ENCODE measurements at regions not wholly inside any gene's neighbourhood (a gene's known extent, or its start where the extent isn't known, plus 50 kb on each side); places are given as distances from the start of the nearest gene placed in this dataset.
"Not testable (repeated sequence)": the region's sequence is repeated elsewhere in the genome, so short reads cannot be mapped to it uniquely, and the experiment has no call there.

DNA sequence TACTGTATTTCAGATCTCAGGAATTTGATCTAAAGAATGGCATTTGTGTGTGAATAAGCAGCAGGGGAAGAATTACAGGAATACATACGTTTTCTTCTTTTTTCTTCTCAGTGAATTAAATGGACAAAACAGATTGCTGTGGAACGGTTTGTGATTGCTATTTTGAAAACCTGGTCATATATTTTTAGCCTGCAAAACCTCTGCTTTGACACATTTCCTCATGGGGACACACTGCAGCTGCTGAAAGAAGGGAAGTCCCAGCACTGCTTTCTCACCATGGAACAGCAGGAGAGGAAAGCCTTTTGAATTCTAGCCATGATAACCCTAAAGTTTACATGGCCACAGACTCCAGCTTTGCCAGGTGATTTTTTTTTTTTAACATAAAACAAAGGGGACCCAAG lies 315.0 kb downstream of the OXSM start:
- Histone ChIP-seq H3K27ac (ENCODE audit: low read depth) (no peak overlapping the region), H3K36me3 (ENCODE audit: insufficient read depth) (no peaks in the 10 kb centered on the region), H3K4me3 (ENCODE audit: low read depth, low read length) (no peak overlapping the region), H3K4me1 (ENCODE audit: insufficient read depth) (no peaks in the 10 kb centered on the region)
- 9% methylated on average over 2 of the region's 2 CpGs for WGBS
- peak; percentile 28 for DNase-seq (ENCODE audit: extremely low spot score)

DNA sequence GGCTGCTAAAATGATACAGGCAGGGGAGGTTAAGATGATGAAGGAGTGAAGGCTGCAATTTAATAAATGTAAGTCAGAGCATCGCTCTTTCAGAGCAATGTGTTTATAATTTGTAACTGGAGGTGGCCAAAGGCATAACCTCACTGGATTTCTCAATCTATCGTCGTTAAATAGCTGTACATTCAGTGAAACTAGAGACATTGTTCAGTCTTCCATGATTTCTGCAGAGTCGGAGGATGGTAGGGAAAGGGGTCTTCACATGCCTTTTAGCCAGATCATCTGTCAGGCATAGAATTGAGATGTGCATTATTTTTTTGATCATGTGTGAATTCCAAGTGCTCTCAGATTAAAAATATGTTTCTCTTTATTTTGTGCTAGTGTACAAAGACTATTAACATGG lies 315.4 kb downstream of the OXSM start:
- H3K36me3 ChIP-seq (ENCODE audit: insufficient read depth) = no peaks in the 10 kb centered on the region
- H3K4me3 ChIP-seq (ENCODE audit: low read depth, low read length) = no peak overlapping the region
- WGBS = 27% methylated on average over 4 of the region's 4 CpGs
- no peak for DNase-seq (ENCODE audit: extremely low spot score)
- no peak overlapping the region for H3K27ac ChIP-seq (ENCODE audit: low read depth)
- H3K4me1 ChIP-seq (ENCODE audit: insufficient read depth) = no peaks in the 10 kb centered on the region

DNA sequence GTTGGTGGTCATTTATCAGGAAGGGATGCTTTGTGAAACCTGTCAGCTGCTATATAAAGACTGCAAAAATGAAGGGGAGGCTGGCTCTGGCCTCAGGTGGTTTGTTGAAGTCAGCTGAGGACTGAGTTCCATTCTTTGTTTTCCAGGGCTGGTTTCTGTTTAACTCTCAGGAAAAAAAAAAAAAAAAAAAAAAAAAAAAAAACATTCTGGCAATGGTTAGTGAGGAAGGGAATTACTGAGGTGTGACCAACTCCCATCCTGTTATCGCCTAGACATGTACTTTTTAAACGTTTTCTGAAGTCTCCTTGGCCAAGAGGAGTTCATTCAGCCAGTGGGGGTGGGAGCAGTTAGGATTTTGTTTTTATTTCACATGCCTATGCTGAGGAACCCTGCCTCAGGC lies 316.3 kb downstream of the OXSM start:
- no peak overlapping the region for H3K27ac ChIP-seq (ENCODE audit: low read depth)
- no peaks in the 10 kb centered on the region for H3K4me1 ChIP-seq (ENCODE audit: insufficient read depth)
- H3K36me3 ChIP-seq (ENCODE audit: insufficient read depth) = no peaks in the 10 kb centered on the region
- WGBS = 19% methylated on average over 2 of the region's 2 CpGs
- DNase-seq (ENCODE audit: extremely low spot score) = peak; percentile 28
- no peak overlapping the region for H3K4me3 ChIP-seq (ENCODE audit: low read depth, low read length)

DNA sequence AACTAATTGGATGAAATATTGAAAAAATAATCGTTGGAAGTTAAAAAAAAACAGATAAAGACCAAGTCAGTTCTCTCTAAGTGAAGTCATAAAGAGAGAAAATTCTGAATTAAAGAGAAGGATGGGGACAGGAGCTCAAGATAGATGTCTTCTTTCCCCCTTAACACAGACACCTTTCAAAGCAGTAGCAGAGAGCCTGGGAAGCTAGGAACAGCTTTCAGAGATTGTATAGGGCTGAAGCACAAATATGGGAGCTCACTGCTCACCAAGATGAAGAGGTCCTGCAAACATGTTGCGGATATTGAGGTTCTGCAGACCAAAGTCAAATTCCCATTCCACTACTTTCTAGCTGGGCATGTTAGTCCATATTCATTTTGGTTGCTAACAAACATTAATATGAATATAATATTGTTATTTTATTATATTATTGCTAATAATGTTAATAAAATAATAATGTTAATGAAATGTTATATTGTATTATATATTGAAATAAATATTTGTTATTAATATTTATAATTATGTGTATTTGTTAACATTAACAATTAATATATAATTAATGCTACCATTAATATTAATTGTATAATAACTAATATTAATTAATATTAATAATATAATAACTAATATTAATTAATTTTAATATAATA lies 319.1 kb downstream of the OXSM start:
- WGBS = 77% methylated on average over 2 of the region's 2 CpGs
- H3K36me3 ChIP-seq (ENCODE audit: insufficient read depth) = no peaks in the 10 kb centered on the region
- H3K4me3 ChIP-seq (ENCODE audit: low read depth, low read length) = no peak overlapping the region
- H3K4me1 ChIP-seq (ENCODE audit: insufficient read depth) = no peaks in the 10 kb centered on the region
- H3K27ac ChIP-seq (ENCODE audit: low read depth) = no peak overlapping the region
- DNase-seq (ENCODE audit: extremely low spot score) = no peak

DNA sequence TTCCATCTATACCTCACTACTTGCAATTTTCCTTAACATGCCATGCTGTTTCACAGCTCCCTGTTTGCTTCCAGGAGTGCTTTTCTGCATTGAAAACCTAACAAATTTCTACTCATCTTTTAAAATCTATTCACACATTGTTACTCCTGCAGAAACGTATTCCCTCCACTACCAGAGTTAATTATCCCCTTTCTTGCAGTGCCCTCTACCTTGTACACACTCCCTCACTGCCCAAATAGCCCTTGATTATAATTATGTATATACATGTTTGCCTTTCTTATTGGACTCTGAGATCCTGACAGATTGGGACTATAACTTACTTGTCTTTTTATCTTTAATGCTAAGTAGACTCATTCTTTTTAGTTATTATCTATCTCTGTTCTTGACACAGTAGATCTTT lies 325.0 kb downstream of the OXSM start:
- H3K4me1 ChIP-seq (ENCODE audit: insufficient read depth) = no peaks in the 10 kb centered on the region
- 73% methylated on average over 1 of the region's 1 CpG for WGBS
- no peak overlapping the region for H3K27ac ChIP-seq (ENCODE audit: low read depth)

DNA sequence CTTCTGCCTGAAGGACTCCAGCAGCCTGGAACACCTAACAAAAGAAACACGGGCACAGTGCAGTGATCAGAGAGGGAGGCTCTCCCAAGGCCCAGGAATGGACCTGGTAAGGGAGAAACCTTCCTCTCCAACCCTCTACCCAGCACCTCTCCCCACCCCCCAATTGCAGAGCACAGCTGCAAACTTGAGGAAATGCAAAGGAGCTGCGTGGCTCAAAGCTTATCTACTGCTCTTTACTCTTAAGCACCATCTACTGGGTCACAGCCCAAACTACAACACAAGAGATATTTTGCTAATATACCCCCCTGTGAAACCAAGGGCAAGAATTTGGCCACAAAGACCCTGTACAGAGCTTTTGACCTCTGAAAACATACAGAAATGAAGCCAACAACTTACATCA lies 328.3 kb downstream of the OXSM start:
- no peak overlapping the region for H3K27ac ChIP-seq (ENCODE audit: low read depth)
- DNase-seq (ENCODE audit: extremely low spot score) = no peak
- H3K4me1 ChIP-seq (ENCODE audit: insufficient read depth) = no peaks in the 10 kb centered on the region
- no peaks in the 10 kb centered on the region for H3K36me3 ChIP-seq (ENCODE audit: insufficient read depth)
- no peak overlapping the region for H3K4me3 ChIP-seq (ENCODE audit: low read depth, low read length)
- WGBS = 59% methylated on average over 2 of the region's 2 CpGs

More for the DNA sequence above, 325.0 kb downstream of the OXSM start:
- no peaks in the 10 kb centered on the region for H3K36me3 ChIP-seq (ENCODE audit: insufficient read depth)
- no peak overlapping the region for H3K4me3 ChIP-seq (ENCODE audit: low read depth, low read length)
- no peak for DNase-seq (ENCODE audit: extremely low spot score)

DNA sequence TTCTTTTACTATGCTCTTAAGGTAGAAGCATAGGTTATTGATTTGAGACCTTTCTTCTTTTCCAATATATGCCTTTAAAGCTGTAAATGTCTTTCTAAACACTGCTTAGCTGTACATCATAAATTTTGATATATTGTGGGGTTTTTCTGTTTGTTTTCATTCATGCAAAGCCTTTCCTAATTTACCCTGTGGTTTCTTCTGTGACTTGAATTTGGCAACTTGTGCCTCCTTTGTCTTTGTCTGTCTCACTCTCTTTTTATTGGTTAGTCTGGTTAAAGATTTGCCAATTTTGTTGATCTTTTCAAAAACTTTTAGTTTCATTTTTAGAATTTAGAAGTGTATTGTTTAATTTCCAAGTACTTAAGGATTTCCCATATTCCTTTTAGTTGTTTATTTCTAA lies 343.1 kb downstream of the OXSM start:
- no peak overlapping the region for H3K27ac ChIP-seq (ENCODE audit: low read depth)
- H3K36me3 ChIP-seq (ENCODE audit: insufficient read depth) = no peaks in the 10 kb centered on the region
- DNase-seq (ENCODE audit: extremely low spot score) = no peak
- no peaks in the 10 kb centered on the region for H3K4me1 ChIP-seq (ENCODE audit: insufficient read depth)
- H3K4me3 ChIP-seq (ENCODE audit: low read depth, low read length) = no peak overlapping the region

DNA sequence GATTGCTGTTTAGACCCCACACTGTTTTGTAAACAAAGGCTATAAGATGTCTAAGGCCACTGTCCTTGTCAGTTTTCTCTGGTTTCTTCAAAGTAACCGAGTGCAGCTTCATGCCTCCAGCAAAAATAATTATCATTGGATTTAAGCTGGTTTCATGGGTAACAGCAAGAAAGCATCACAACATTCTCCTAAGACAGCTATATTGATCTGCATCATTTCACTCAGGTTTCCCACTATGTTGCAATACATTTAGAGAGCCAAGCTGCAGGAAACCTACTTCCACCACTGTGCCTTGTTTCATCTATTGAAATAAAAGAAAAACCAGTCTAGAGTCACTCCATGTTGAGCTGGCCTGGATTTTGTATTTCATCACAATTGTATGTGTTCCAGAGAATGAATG lies 351.4 kb downstream of the OXSM start:
- H3K4me3 ChIP-seq (ENCODE audit: low read depth, low read length) = no peak overlapping the region
- H3K4me1 ChIP-seq (ENCODE audit: insufficient read depth) = no peaks in the 10 kb centered on the region
- WGBS = 80% methylated on average over 1 of the region's 1 CpG
- no peaks in the 10 kb centered on the region for H3K36me3 ChIP-seq (ENCODE audit: insufficient read depth)
- H3K27ac ChIP-seq (ENCODE audit: low read depth) = no peak overlapping the region
- DNase-seq (ENCODE audit: extremely low spot score) = no peak

DNA sequence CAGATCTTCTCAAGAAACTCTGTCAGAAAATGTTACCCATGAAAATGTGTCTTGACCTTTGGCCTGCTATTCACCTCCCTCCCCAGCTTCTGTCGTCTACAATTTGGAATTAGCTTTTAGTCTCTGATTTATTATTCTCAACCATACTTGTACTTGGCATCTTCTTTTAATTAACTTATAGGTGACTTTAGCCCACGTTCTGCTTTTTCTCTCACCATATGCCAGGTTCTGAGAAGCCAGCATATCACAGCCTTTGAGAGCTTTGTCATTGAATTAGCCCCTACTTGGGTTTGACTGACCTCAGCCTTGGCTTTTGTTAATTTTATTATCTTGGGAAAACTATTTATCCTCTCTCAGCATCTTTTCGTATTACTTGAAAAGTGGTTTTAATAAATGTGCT lies 355.9 kb downstream of the OXSM start:
- no peaks in the 10 kb centered on the region for H3K4me1 ChIP-seq (ENCODE audit: insufficient read depth)
- 75% methylated on average over 3 of the region's 3 CpGs for WGBS
- DNase-seq (ENCODE audit: extremely low spot score) = no peak
- no peaks in the 10 kb centered on the region for H3K36me3 ChIP-seq (ENCODE audit: insufficient read depth)
- no peak overlapping the region for H3K27ac ChIP-seq (ENCODE audit: low read depth)
- no peak overlapping the region for H3K4me3 ChIP-seq (ENCODE audit: low read depth, low read length)

DNA sequence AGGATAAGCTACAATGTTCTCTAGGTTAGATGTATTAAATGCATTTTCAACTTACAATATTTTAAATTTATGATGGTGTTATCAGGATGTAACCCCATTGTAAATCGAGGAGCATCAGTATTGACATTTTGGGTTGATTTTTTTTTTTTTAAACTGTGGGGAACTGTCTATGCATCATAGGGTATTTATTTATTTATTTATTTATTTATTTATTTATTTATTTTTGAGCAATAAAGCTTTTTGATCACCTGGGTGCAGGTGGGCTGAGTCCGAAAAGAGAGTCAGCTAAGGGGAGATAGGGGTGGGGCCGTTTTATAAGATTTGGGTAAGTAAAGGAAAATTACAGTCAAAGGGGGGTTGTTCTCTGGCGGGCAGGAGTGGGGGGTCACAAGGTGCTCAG lies 367.5 kb downstream of the OXSM start:
- 92% methylated on average over 4 of the region's 4 CpGs for WGBS
- not testable (repeated sequence) for DNase-seq (ENCODE audit: extremely low spot score); H3K36me3 ChIP-seq (ENCODE audit: insufficient read depth); H3K4me3 ChIP-seq (ENCODE audit: low read depth, low read length); H3K4me1 ChIP-seq (ENCODE audit: insufficient read depth); H3K27ac ChIP-seq (ENCODE audit: low read depth)

DNA sequence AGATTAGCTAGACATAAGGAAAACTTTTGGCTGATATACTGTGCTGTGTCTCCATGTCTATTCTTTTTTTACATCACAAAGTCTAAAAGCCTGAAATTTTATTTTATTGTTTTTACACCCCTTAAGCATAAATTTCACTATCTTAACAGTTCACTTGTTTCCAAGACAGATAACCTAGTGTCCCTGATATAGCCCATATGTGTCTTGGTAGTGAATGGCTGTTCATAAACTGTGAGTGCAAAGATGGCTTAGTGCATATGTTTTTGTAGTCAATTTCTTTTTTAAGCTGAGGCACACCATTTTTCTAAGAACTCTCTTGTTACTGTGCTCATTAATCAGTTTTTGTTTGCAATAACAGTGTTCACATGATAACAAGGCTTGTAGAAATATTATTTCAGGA lies 381.1 kb downstream of the OXSM start:
- no peak overlapping the region for H3K4me3 ChIP-seq (ENCODE audit: low read depth, low read length)
- no peaks in the 10 kb centered on the region for H3K4me1 ChIP-seq (ENCODE audit: insufficient read depth)
- DNase-seq (ENCODE audit: extremely low spot score) = no peak
- no peaks in the 10 kb centered on the region for H3K36me3 ChIP-seq (ENCODE audit: insufficient read depth)
- H3K27ac ChIP-seq (ENCODE audit: low read depth) = no peak overlapping the region

DNA sequence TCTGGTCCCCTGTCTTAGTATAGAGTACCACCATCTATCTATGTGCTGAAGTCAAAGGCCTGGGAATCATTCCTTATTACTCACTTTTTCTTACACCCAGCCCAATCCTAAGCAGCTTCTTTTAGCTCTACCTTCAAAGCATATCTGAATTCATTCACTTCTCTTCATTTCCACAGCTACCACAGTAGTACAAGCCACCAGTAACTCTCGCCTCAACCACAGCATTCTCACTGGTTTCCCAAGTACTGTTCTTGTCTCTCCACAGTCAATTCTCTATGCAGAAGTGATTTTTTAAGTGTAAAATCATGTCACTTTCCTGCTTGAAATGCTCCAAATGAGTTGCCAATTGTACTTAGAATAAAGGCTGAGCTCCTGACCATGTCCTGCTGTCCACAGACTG lies 401.7 kb downstream of the OXSM start:
- Histone ChIP-seq H3K36me3 (ENCODE audit: insufficient read depth) (no peaks in the 10 kb centered on the region), H3K4me3 (ENCODE audit: low read depth, low read length) (no peak overlapping the region), H3K4me1 (ENCODE audit: insufficient read depth) (no peaks in the 10 kb centered on the region), H3K27ac (ENCODE audit: low read depth) (no peak overlapping the region)
- no peak for DNase-seq (ENCODE audit: extremely low spot score)
- WGBS = 98% methylated on average over 1 of the region's 1 CpG

DNA sequence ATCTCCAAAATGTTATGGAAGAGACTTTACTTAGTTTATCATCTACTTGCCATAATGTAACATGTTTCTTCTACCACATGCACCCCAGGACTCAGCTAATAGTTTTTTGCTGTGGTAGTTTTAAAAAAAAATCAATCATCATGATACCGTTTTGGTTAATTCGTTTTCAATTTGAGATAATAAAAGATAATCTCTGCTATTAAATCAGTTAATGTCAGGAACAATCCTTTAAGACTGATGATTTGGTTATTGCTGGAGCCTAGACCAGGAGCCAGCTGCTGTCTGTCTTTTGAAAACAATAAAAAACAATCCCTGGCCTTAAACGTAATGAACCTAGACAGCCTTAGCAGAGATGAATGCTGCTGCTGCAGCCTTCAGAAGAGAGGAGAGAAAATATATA lies 403.7 kb downstream of the OXSM start:
- Histone ChIP-seq H3K27ac (ENCODE audit: low read depth) (no peak overlapping the region), H3K4me3 (ENCODE audit: low read depth, low read length) (no peak overlapping the region), H3K36me3 (ENCODE audit: insufficient read depth) (no peaks in the 10 kb centered on the region), H3K4me1 (ENCODE audit: insufficient read depth) (no peaks in the 10 kb centered on the region)
- no peak for DNase-seq (ENCODE audit: extremely low spot score)
- WGBS = 38% methylated on average over 3 of the region's 3 CpGs

DNA sequence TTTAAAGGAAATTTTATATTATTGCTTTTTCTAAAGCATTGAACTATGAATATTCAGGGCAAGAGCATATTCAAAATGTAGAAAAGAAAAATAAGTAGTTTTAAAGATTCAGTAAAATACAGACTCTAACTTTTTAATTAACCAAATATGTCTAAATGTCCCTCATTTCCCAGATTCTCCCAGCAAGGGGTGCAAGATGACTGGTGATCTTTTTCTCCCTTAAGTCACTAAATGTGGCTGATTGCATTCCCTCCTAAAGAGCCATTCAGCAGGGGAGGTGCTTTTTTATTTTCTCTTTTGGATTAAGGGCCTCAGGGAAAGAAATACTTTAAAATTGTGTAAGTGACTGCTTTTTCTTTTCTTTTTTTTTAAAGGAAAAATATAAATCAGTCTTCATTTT lies 406.9 kb downstream of the OXSM start:
- Histone ChIP-seq H3K27ac (ENCODE audit: low read depth) (no peak overlapping the region), H3K36me3 (ENCODE audit: insufficient read depth) (no peaks in the 10 kb centered on the region), H3K4me3 (ENCODE audit: low read depth, low read length) (no peak overlapping the region), H3K4me1 (ENCODE audit: insufficient read depth) (no peaks in the 10 kb centered on the region)
- no peak for DNase-seq (ENCODE audit: extremely low spot score)

DNA sequence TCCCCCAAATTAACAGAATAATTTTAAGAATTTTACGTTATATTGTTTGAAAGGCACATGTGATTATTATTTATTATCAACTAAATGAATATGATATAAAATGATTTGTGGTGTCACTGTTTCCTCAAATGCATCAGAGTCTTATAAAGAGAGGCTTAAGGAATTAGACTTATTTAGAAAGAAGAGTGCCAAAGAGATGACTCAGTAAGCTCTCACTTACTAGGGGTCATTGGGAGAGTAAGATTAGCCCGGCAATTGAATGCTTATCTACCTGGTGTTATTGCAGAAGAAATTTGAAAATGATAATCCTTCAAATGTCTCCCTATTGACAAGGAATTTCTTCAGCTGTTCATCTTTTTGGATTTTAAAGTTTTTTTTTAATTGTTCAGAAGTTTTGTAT lies 408.7 kb downstream of the OXSM start:
- 30% methylated on average over 2 of the region's 2 CpGs for WGBS
- no peak for DNase-seq (ENCODE audit: extremely low spot score)
- H3K36me3 ChIP-seq (ENCODE audit: insufficient read depth) = no peaks in the 10 kb centered on the region

More for the DNA sequence above, 408.7 kb downstream of the OXSM start:
- Histone ChIP-seq H3K4me1 (ENCODE audit: insufficient read depth) (no peaks in the 10 kb centered on the region), H3K4me3 (ENCODE audit: low read depth, low read length) (no peak overlapping the region), H3K27ac (ENCODE audit: low read depth) (no peak overlapping the region)
